ENCODE measurements at regions not wholly inside any gene's neighbourhood (a gene's known extent, or its start where the extent isn't known, plus 50 kb on each side); places are given as distances from the start of the nearest gene placed in this dataset.

GRCh38 chr11:79949574-79949973 lies 508.7 kb upstream of the TENM4 start:
- BruUV-seq (replicated peaks), result no TSS peak
- Histone ChIP-seq H4K20me1 (replicated peaks; ENCODE audit: control insufficient read depth, extremely low read depth, insufficient read depth, low read length) (no peaks in the 10 kb centered on the region), H3K9me1 (replicated peaks; ENCODE audit: control insufficient read depth, extremely low read depth, insufficient read depth, low read length) (no peaks in the 10 kb centered on the region), H3K9me3 (replicated peaks; ENCODE audit: control insufficient read depth, insufficient read depth, low read length) (no peaks in the 10 kb centered on the region), H2AFZ (ENCODE audit: low read depth, low read length) (no peak overlapping the region), H3K9ac (replicated peaks; ENCODE audit: extremely low read depth, insufficient read depth, low read length) (no peak overlapping the region), H3K36me3 (ENCODE audit: control insufficient read depth in 2 of 2, extremely low read depth in 1 of 2, insufficient read depth in 2 of 2, low read length in 2 of 2) (no peaks in the 10 kb centered on the region), H3K4me2 (ENCODE audit: insufficient read depth, low read length) (no peak overlapping the region), H3K4me1 (ENCODE audit: control insufficient read depth, extremely low read depth, insufficient read depth, low read length) (no peaks in the 10 kb centered on the region), H3K4me3 (replicated peaks in 1 of 3; ENCODE audit: insufficient read depth in 1 of 3, low read depth in 1 of 3, low read length in 3 of 3) (no peak overlapping the region), H3K27ac (ENCODE audit: insufficient read depth, low read depth, low read length) (no peak overlapping the region), H3K27me3 (ENCODE audit: control insufficient read depth in 2 of 2, insufficient read depth in 2 of 2, low read length in 2 of 2) (no peaks in the 10 kb centered on the region), H3K79me2 (ENCODE audit: control insufficient read depth, insufficient read depth, low read length) (no peaks in the 10 kb centered on the region)
- dilution Hi-C loops (cut with MboI; ENCODE audit: extremely low pct_ligation_motif_present, low sequenced_read_pairs) (no loop called here), intact Hi-C loops (cut with micrococcal nuclease) (no loop called here)
- TF ChIP-seq FOS (IDR thresholded peaks at IDR 0.05; ENCODE audit: borderline replicate concordance, insufficient read depth, low read length) (no peak), GATA2 (IDR thresholded peaks at IDR 0.05; ENCODE audit: insufficient read depth, insufficient read length, low read depth, low read length) (no peak), POLR2A (IDR thresholded peaks at IDR 0.05; ENCODE audit: low read depth, low read length) (no peak), POLR2AphosphoS5 (IDR thresholded peaks at IDR 0.05; ENCODE audit: insufficient read depth, low read depth, low read length) (no peak), MAX (IDR thresholded peaks at IDR 0.05; ENCODE audit: insufficient read depth, insufficient read length) (no peak), EZH2 (IDR thresholded peaks at IDR 0.05; ENCODE audit: borderline replicate concordance, low read depth, low read length, severe bottlenecking) (no peak), JUN (IDR thresholded peaks at IDR 0.05; ENCODE audit: borderline replicate concordance, insufficient read depth, insufficient read length, low read depth) (no peak), MYC (IDR thresholded peaks at IDR 0.05; ENCODE audit: low read depth, low read length) (no peak), CTCF (IDR thresholded peaks at IDR 0.05; ENCODE audit: extremely low read depth in 1 of 2, insufficient read depth in 1 of 2, low read depth in 1 of 2, low read length in 2 of 2) (no peak)
- POLR2A ChIA-PET, result no interaction called here
- DNase-seq (ENCODE audit: low read depth, low spot score) (no peak), FAIRE-seq (no peak)
- CTCF ChIA-PET, result no interaction called here
